ENCODE measurements at regions not wholly inside any gene's neighbourhood (a gene's known extent, or its start where the extent isn't known, plus 50 kb on each side); places are given as distances from the start of the nearest gene placed in this dataset.

- TF ChIP-seq EZH2 (IDR thresholded peaks at IDR 0.05; ENCODE audit: borderline replicate concordance, insufficient read depth, low read depth, low read length, poor library complexity, severe bottlenecking): no peak
- Histone ChIP-seq H3K27me3 (replicated peaks in 1 of 4; ENCODE audit: control extremely low read depth in 1 of 4, control insufficient read depth in 3 of 4, insufficient read depth in 4 of 4, low read length in 3 of 4) (no peaks in the 10 kb centered on the region), H4K20me1 (ENCODE audit: control insufficient read depth, insufficient read depth, low read length, poor library complexity, severe bottlenecking) (no peaks in the 10 kb centered on the region), H3K27ac (ENCODE audit: low read length in 2 of 2) (no peak overlapping the region), H3K79me2 (ENCODE audit: control insufficient read depth, insufficient read depth, low read length) (no peaks in the 10 kb centered on the region), H3K9ac (ENCODE audit: low read length) (no peak overlapping the region), H2AFZ (ENCODE audit: insufficient read depth, low read depth, low read length, poor library complexity, severe bottlenecking) (no peak overlapping the region), H3K4me3 (ENCODE audit: control extremely low read depth in 1 of 5, extremely low read depth in 1 of 5, insufficient read depth in 1 of 5, low read depth in 2 of 5, low read length in 4 of 5) (no peak overlapping the region), H3K4me2 (replicated peaks; ENCODE audit: low read depth, low read length, poor library complexity, severe bottlenecking) (no peak overlapping the region), H3K4me1 (ENCODE audit: control insufficient read depth in 2 of 2, insufficient read depth in 2 of 2, low read length in 2 of 2) (no peaks in the 10 kb centered on the region), H3K36me3 (replicated peaks in 1 of 2; ENCODE audit: control extremely low read depth in 1 of 2, control insufficient read depth in 1 of 2, extremely low read depth in 1 of 2, insufficient read depth in 2 of 2, low read length in 1 of 2) (no peaks in the 10 kb centered on the region), H3K9me3 (ENCODE audit: control extremely low read depth in 1 of 3, control insufficient read depth in 2 of 3, insufficient read depth in 1 of 3, low read length in 2 of 3) (peaks cover 0 to 36% (median 0%) of the 10 kb centered on the region in 3 donors)
- POLR2A ChIA-PET: no interaction called here
- DNase-seq (no peak), ATAC-seq (ENCODE audit: low read depth) (no peak)
- 95% methylated on average over 17 of the region's 17 CpGs for WGBS (ENCODE audit: insufficient coverage)
- no peaks in the 10 kb centered on the region for H3K9me3 Mint-ChIP-seq (ENCODE audit: insufficient read depth)
- peaks cover 2% of the 10 kb centered on the region for H3K4me1 Mint-ChIP-seq
- H3K4me3 Mint-ChIP-seq: no peak overlapping the region
- intact Hi-C loops (cut with micrococcal nuclease): no loop called here
- CTCF ChIA-PET: no interaction called here
- H3K27ac Mint-ChIP-seq: no peak overlapping the region
- no peaks in the 10 kb centered on the region for H3K27me3 Mint-ChIP-seq
Observed at GRCh38 chr19:37304884-37305255, 66.0 kb upstream of the ZNF527 start.

DNA sequence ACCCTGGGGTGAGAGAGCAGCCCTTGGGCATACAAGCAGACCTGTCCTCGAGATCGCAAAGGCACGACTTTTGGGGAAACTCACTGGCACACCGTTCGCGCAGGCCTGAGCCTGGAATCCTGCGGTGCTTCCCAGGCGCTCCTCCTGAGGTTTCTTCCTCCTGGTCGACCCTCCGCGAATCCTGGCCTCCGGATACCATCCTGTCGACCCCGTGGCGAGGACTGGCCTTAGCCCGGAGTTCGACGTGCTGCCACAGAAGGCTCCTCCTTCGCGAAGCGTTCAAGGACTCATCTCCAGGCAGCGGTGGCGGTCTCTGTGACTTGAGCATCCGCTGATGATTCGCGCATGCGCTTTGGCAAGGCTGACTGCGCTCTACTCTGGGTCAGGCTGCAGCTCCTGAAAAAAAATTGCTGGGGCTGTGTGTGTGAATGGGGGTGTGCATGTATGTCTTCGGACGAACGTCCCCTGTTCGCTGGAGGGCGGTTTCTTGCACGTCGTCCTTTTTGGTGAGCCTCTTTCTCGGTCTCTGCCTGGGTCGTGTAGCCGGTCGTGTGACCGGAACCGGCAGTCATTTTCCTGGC, 64.4 kb upstream of the ZNF527 start:
- Histone ChIP-seq H3K4me3 (ENCODE audit: control extremely low read depth in 1 of 5, extremely low read depth in 1 of 5, insufficient read depth in 1 of 5, low read depth in 2 of 5, low read length in 4 of 5) (no peak overlapping the region), H3K79me2 (ENCODE audit: control insufficient read depth, insufficient read depth, low read length) (no peaks in the 10 kb centered on the region), H3K4me2 (replicated peaks; ENCODE audit: low read depth, low read length, poor library complexity, severe bottlenecking) (no peak overlapping the region), H2AFZ (ENCODE audit: insufficient read depth, low read depth, low read length, poor library complexity, severe bottlenecking) (no peak overlapping the region), H3K9ac (ENCODE audit: low read length) (no peak overlapping the region), H3K9me3 (ENCODE audit: control extremely low read depth in 1 of 3, control insufficient read depth in 2 of 3, insufficient read depth in 1 of 3, low read length in 2 of 3) (peaks cover 0 to 36% (median 0%) of the 10 kb centered on the region in 3 donors), H3K27me3 (replicated peaks in 1 of 4; ENCODE audit: control extremely low read depth in 1 of 4, control insufficient read depth in 3 of 4, insufficient read depth in 4 of 4, low read length in 3 of 4) (no peaks in the 10 kb centered on the region), H4K20me1 (ENCODE audit: control insufficient read depth, insufficient read depth, low read length, poor library complexity, severe bottlenecking) (no peaks in the 10 kb centered on the region), H3K36me3 (replicated peaks in 1 of 2; ENCODE audit: control extremely low read depth in 1 of 2, control insufficient read depth in 1 of 2, extremely low read depth in 1 of 2, insufficient read depth in 2 of 2, low read length in 1 of 2) (no peaks in the 10 kb centered on the region), H3K27ac (ENCODE audit: low read length in 2 of 2) (no peak overlapping the region), H3K4me1 (ENCODE audit: control insufficient read depth in 2 of 2, insufficient read depth in 2 of 2, low read length in 2 of 2) (no peaks in the 10 kb centered on the region)
- H3K27ac Mint-ChIP-seq: no peak overlapping the region
- H3K9me3 Mint-ChIP-seq (ENCODE audit: insufficient read depth): no peaks in the 10 kb centered on the region
- no peak overlapping the region for H3K4me3 Mint-ChIP-seq
- 87% methylated on average over 41 of the region's 41 CpGs for WGBS (ENCODE audit: insufficient coverage)
- peaks cover 4% of the 10 kb centered on the region for H3K4me1 Mint-ChIP-seq
- TF ChIP-seq EZH2 (IDR thresholded peaks at IDR 0.05; ENCODE audit: borderline replicate concordance, insufficient read depth, low read depth, low read length, poor library complexity, severe bottlenecking): no peak
- TF ChIP-seq, protein P1, sequence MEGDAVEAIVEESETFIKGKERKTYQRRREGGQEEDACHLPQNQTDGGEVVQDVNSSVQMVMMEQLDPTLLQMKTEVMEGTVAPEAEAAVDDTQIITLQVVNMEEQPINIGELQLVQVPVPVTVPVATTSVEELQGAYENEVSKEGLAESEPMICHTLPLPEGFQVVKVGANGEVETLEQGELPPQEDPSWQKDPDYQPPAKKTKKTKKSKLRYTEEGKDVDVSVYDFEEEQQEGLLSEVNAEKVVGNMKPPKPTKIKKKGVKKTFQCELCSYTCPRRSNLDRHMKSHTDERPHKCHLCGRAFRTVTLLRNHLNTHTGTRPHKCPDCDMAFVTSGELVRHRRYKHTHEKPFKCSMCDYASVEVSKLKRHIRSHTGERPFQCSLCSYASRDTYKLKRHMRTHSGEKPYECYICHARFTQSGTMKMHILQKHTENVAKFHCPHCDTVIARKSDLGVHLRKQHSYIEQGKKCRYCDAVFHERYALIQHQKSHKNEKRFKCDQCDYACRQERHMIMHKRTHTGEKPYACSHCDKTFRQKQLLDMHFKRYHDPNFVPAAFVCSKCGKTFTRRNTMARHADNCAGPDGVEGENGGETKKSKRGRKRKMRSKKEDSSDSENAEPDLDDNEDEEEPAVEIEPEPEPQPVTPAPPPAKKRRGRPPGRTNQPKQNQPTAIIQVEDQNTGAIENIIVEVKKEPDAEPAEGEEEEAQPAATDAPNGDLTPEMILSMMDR (IDR thresholded peaks at IDR 0.05): no peak
- POLR2A ChIA-PET: no interaction called here
- CTCF ChIA-PET: no interaction called here
- DNase-seq (no peak), ATAC-seq (ENCODE audit: low read depth) (no peak)
- no peaks in the 10 kb centered on the region for H3K27me3 Mint-ChIP-seq
- intact Hi-C loops (cut with micrococcal nuclease): no loop called here
